UCSD-AML1 (cell line): ENCODE measurements at regions not wholly inside any gene's neighbourhood (a gene's known extent, or its start where the extent isn't known, plus 50 kb on each side); places are given as distances from the start of the nearest gene placed in this dataset.
"Not testable (repeated sequence)": the region's sequence is repeated elsewhere in the genome, so short reads cannot be mapped to it uniquely, and the experiment has no call there.

ENCODE experiments used
- DNase-seq: peaks from one replicate; lab custom pipeline; 2025; ENCODE audit not compliant: unreplicated experiment; lab: John Stamatoyannopoulos, UW

- DNase-seq, result no peak
These were observed 319.1 kb downstream of the OXSM start for GRCh38 chr3:26108846-26109489.

- DNase-seq, result no peak
These were observed 325.0 kb downstream of the OXSM start for GRCh38 chr3:26114851-26115250.

- DNase-seq, result peak; percentile 20
These were observed 328.3 kb downstream of the OXSM start for GRCh38 chr3:26118165-26118564.

- DNase-seq, result no peak
These were observed 343.1 kb downstream of the OXSM start for GRCh38 chr3:26132942-26133341.

GRCh38 chr3:26141296-26141695 is 351.4 kb downstream of the OXSM start:
- DNase-seq, result no peak

GRCh38 chr3:26145769-26146168 is 355.9 kb downstream of the OXSM start:
- no peak for DNase-seq

GRCh38 chr3:26157428-26157827 is 367.5 kb downstream of the OXSM start:
- DNase-seq, result not testable (repeated sequence)

- DNase-seq, result no peak
These were observed 381.1 kb downstream of the OXSM start for GRCh38 chr3:26171006-26171405.

GRCh38 chr3:26191556-26191955 is 401.7 kb downstream of the OXSM start:
- no peak for DNase-seq

GRCh38 chr3:26193558-26193957 is 403.7 kb downstream of the OXSM start:
- no peak for DNase-seq

GRCh38 chr3:26196781-26197180 is 406.9 kb downstream of the OXSM start:
- no peak for DNase-seq

GRCh38 chr3:26198609-26199008 is 408.7 kb downstream of the OXSM start:
- no peak for DNase-seq

GRCh38 chr3:26202169-26202568 is 412.3 kb downstream of the OXSM start:
- no peak for DNase-seq

- no peak for DNase-seq
These were observed 415.6 kb downstream of the OXSM start for GRCh38 chr3:26205475-26205874.

GRCh38 chr3:26208201-26208600 is 414.4 kb upstream of the LRRC3B start:
- DNase-seq, result no peak

GRCh38 chr3:26229801-26230200 is 392.8 kb upstream of the LRRC3B start:
- DNase-seq, result no peak

- DNase-seq, result no peak
These were observed 389.2 kb upstream of the LRRC3B start for GRCh38 chr3:26233374-26233773.

- DNase-seq, result no peak
These were observed 386.0 kb upstream of the LRRC3B start for GRCh38 chr3:26236531-26236930.

- no peak for DNase-seq
These were observed 385.4 kb upstream of the LRRC3B start for GRCh38 chr3:26237036-26237682.

- DNase-seq, result not testable (repeated sequence)
These were observed 378.0 kb upstream of the LRRC3B start for GRCh38 chr3:26244586-26244985.

GRCh38 chr3:26245236-26245635 is 377.3 kb upstream of the LRRC3B start:
- DNase-seq, result no peak

- no peak for DNase-seq
These were observed 375.7 kb upstream of the LRRC3B start for GRCh38 chr3:26246901-26247300.

GRCh38 chr3:26247712-26248111 is 374.9 kb upstream of the LRRC3B start:
- DNase-seq, result no peak
